IMR-90 (cell line): ENCODE measurements at regions not wholly inside any gene's neighbourhood (a gene's known extent, or its start where the extent isn't known, plus 50 kb on each side); places are given as distances from the start of the nearest gene placed in this dataset.

Experiments used
- ATAC-seq: fragments of 200-7000 bp; cut with Tn5 transposase; 2 replicates; pipeline ENCODE4 v1.9.1; 2020; ENCODE audit warnings: low read depth, mild to moderate bottlenecking, moderate library complexity
- BruUV-seq: library from RNA; stranded (reverse); fragments of 400-500 nt; replicated peaks from 2 replicates; lab custom pipeline; 2021; lab: Mats Ljungman, UMichigan
- CTCF ChIA-PET: fragments of 300-600 bp; formaldehyde crosslinking; extraction: SDS; loops from one replicate; lab custom pipeline; 2021; ENCODE audit warnings: antibody characterized with exemption; lab: Yijun Ruan, JAX
- POLR2A ChIA-PET: fragments of 300-600 bp; sonication (Branson Sonifier 250); formaldehyde crosslinking; loops from one replicate; lab custom pipeline; 2022; ENCODE audit warnings: antibody characterized with exemption; ENCODE audit not compliant: unreplicated experiment; lab: Charles Lee
- DNase-seq: peaks from one replicate; pipeline ENCODE4 v3.0.0; 2013
- H2AFZ ChIP-seq: replicated peaks from 2 replicates; pipeline ENCODE3; 2013; ENCODE audit warnings: low read length, mild to moderate bottlenecking; ENCODE audit not compliant: poor library complexity
- H2AK5ac ChIP-seq: 2 replicates; pipeline ENCODE4 v1.6.1; 2013; ENCODE audit warnings: low read depth, low read length, inconsistent platforms
- H2AK9ac ChIP-seq: replicated peaks from 2 replicates; pipeline ENCODE3; 2013; ENCODE audit warnings: mild to moderate bottlenecking, low read depth, low read length, moderate library complexity; ENCODE audit not compliant: poor library complexity
- H2BK120ac ChIP-seq: 2 replicates; pipeline ENCODE4 v1.6.1; 2013; ENCODE audit warnings: low read depth, low read length, inconsistent platforms
- H2BK15ac ChIP-seq: 3 replicates; pipeline ENCODE4 v1.6.1; 2013; ENCODE audit warnings: low read depth, low read length, inconsistent platforms
- H2BK20ac ChIP-seq: 2 replicates; pipeline ENCODE4 v1.6.1; 2013; ENCODE audit warnings: low read depth, mild to moderate bottlenecking, inconsistent platforms, low read length, moderate library complexity
- H2BK5ac ChIP-seq: 2 replicates; pipeline ENCODE4 v1.6.1; 2013; ENCODE audit warnings: mild to moderate bottlenecking, low read depth, low read length, inconsistent platforms; ENCODE audit not compliant: poor library complexity, severe bottlenecking
- H3K14ac ChIP-seq: replicated peaks from 2 replicates; pipeline ENCODE4 v1.6.1; 2013; ENCODE audit warnings: low read depth, low read length, inconsistent platforms
- H3K18ac ChIP-seq: 2 replicates; pipeline ENCODE4 v1.6.1; 2013; ENCODE audit warnings: low read depth, low read length, control low read depth
- H3K23ac ChIP-seq: 2 replicates; pipeline ENCODE4 v1.6.1; 2013; ENCODE audit warnings: low read depth, low read length, inconsistent platforms
- H3K27ac ChIP-seq: 2 replicates; pipeline ENCODE4 v1.5.1; 2013; ENCODE audit warnings: mild to moderate bottlenecking, control low read depth, low read length; ENCODE audit not compliant: insufficient read depth
- H3K27me3 ChIP-seq: 2 replicates; pipeline ENCODE4 v1.6.1; 2013; ENCODE audit warnings: low read length; ENCODE audit not compliant: control insufficient read depth, insufficient read depth
- H3K36me3 ChIP-seq: 2 replicates; pipeline ENCODE4 v1.6.1; 2013; ENCODE audit warnings: low read length, mixed read lengths; ENCODE audit not compliant: control insufficient read depth, insufficient read depth
- H3K4ac ChIP-seq: 2 replicates; pipeline ENCODE4 v1.6.1; 2013; ENCODE audit warnings: low read depth, low read length, inconsistent platforms
- H3K4me1 ChIP-seq: 2 replicates; pipeline ENCODE4 v1.6.1; 2013; ENCODE audit warnings: low read length, mixed read lengths; ENCODE audit not compliant: control insufficient read depth, insufficient read depth
- H3K4me2 ChIP-seq: 2 replicates; pipeline ENCODE4 v1.6.1; 2013; ENCODE audit warnings: low read depth, mild to moderate bottlenecking, control low read depth, low read length, moderate library complexity
- H3K4me3 ChIP-seq: 2 replicates; pipeline ENCODE4 v1.5.1; 2013; ENCODE audit warnings: low read depth, mild to moderate bottlenecking, control low read depth, low read length, moderate library complexity; ENCODE audit not compliant: insufficient read depth
- H3K56ac ChIP-seq: 2 replicates; pipeline ENCODE4 v1.6.1; 2013; ENCODE audit warnings: low read length, inconsistent platforms; ENCODE audit not compliant: insufficient read depth; ENCODE audit errors: extremely low read depth
- H3K79me1 ChIP-seq, 2 experiments: 2 replicates each; pipeline ENCODE4 v1.6.1; 2013; ENCODE audit warnings: low read length in 2 of 2, inconsistent platforms in 1 of 2, low read depth in 1 of 2
- H3K9ac ChIP-seq: 2 replicates; pipeline ENCODE4 v1.6.1; 2013; ENCODE audit warnings: low read depth, low read length, control low read depth
- H3K9me1 ChIP-seq: 2 replicates; pipeline ENCODE4 v1.6.1; 2013; ENCODE audit warnings: low read length, inconsistent platforms; ENCODE audit not compliant: insufficient read depth
- H3K9me3 ChIP-seq: 2 replicates; pipeline ENCODE4 v1.6.1; 2013; ENCODE audit warnings: low read length; ENCODE audit not compliant: control insufficient read depth, insufficient read depth
- H4K20me1 ChIP-seq: 2 replicates; pipeline ENCODE4 v1.6.1; 2013; ENCODE audit warnings: low read length, inconsistent platforms; ENCODE audit not compliant: insufficient read depth
- H4K5ac ChIP-seq: 2 replicates; pipeline ENCODE4 v1.6.1; 2013; ENCODE audit warnings: mild to moderate bottlenecking, low read depth, low read length, control low read depth
- H4K8ac ChIP-seq, 2 experiments: 2 replicates each; pipeline ENCODE4 v1.6.1; 2013; ENCODE audit warnings: low read depth in 2 of 2, low read length in 2 of 2, control low read depth in 1 of 2, inconsistent platforms in 1 of 2
- H4K91ac ChIP-seq: 2 replicates; pipeline ENCODE4 v1.6.1; 2013; ENCODE audit warnings: low read depth, low read length, inconsistent platforms; ENCODE audit not compliant: insufficient read depth
- BHLHE40 ChIP-seq: fragments of 150-350 bp; IDR thresholded peaks from 2 replicates; pipeline ENCODE4 v1.6.1; 2016; ENCODE audit warnings: mild to moderate bottlenecking, low read depth, low read length
- CEBPB ChIP-seq: IDR thresholded peaks from 2 replicates; pipeline ENCODE4 v1.6.1; 2012; ENCODE audit warnings: low read depth, low read length, improper control_type of control experiment
- CHD1 ChIP-seq: IDR thresholded peaks from 2 replicates; pipeline ENCODE4 v1.6.1; 2012; ENCODE audit warnings: low read depth, low read length, improper control_type of control experiment
- CTCF ChIP-seq: conservative IDR thresholded peaks from 2 replicates; pipeline ENCODE4 v1.5.1; 2012; ENCODE audit warnings: mild to moderate bottlenecking, low read depth, low read length, improper control_type of control experiment
- ELK1 ChIP-seq: fragments of 150-350 bp; IDR thresholded peaks from 2 replicates; pipeline ENCODE4 v1.6.1; 2016; ENCODE audit warnings: low read depth, mild to moderate bottlenecking, low read length, moderate library complexity, borderline replicate concordance
- FOS ChIP-seq: fragments of 150-350 bp; IDR thresholded peaks from 2 replicates; pipeline ENCODE4 v1.6.1; 2016; ENCODE audit warnings: low read depth, low read length
- MAFK ChIP-seq: IDR thresholded peaks from 2 replicates; pipeline ENCODE4 v1.6.1; 2012; ENCODE audit warnings: low read depth, low read length, improper control_type of control experiment
- MAZ ChIP-seq: IDR thresholded peaks from 2 replicates; pipeline ENCODE4 v1.6.1; 2012; ENCODE audit warnings: low read depth, mild to moderate bottlenecking, low read length, improper control_type of control experiment, moderate library complexity, borderline replicate concordance
- MXI1 ChIP-seq: IDR thresholded peaks from 2 replicates; pipeline ENCODE4 v1.6.1; 2012; ENCODE audit warnings: low read depth, mild to moderate bottlenecking, low read length, moderate library complexity, borderline replicate concordance
- NFE2L2 ChIP-seq: fragments of 150-350 bp; IDR thresholded peaks from 2 replicates; pipeline ENCODE4 v1.6.1; 2016; ENCODE audit warnings: low read depth, mild to moderate bottlenecking, low read length
- POLR2A ChIP-seq: IDR thresholded peaks from 2 replicates; pipeline ENCODE4 v1.6.1; 2012; ENCODE audit warnings: mild to moderate bottlenecking, low read depth, low read length
- RAD21 ChIP-seq: IDR thresholded peaks from 2 replicates; pipeline ENCODE4 v1.6.1; 2012; ENCODE audit warnings: low read length, improper control_type of control experiment
- RCOR1 ChIP-seq: IDR thresholded peaks from 2 replicates; pipeline ENCODE4 v1.6.1; 2012; ENCODE audit warnings: mild to moderate bottlenecking, low read length, improper control_type of control experiment; ENCODE audit not compliant: insufficient replicate concordance
- RFX5 ChIP-seq: IDR thresholded peaks from 2 replicates; pipeline ENCODE4 v1.8.0; 2012; ENCODE audit warnings: low read depth, mild to moderate bottlenecking, low read length, moderate library complexity
- SMC3 ChIP-seq: fragments of 150-350 bp; IDR thresholded peaks from 2 replicates; pipeline ENCODE4 v1.6.1; 2016; ENCODE audit warnings: low read depth, mild to moderate bottlenecking, antibody characterized with exemption, low read length, moderate library complexity
- WGBS, 2 experiments: methylation state at CpG; one replicate each; pipeline versions ENCODE4 v1.1.5 to v1.1.7; 2013; ENCODE audit warnings: missing lambda C conversion rate in 2 of 2; ENCODE audit not compliant: insufficient read length in 1 of 2; ENCODE audit errors: extremely low coverage in 2 of 2; 5-methylcytosine and 5-hydroxymethylcytosine counted together
- dilution Hi-C: fragments of 300-500 bp; cut with HindIII; formaldehyde crosslinking; loops from one replicate; pipeline ENCODE4 v1.14.3; 2018; ENCODE audit warnings: low sequenced_read_pairs; ENCODE audit not compliant: unreplicated experiment
- in situ Hi-C: fragments of 300-500 bp; cut with MboI; formaldehyde crosslinking; loops from 3 replicates; pipeline ENCODE4 v1.14.3; 2019; ENCODE audit warnings: low sequenced_read_pairs, inconsistent platforms, mixed read lengths
- intact Hi-C: fragments of 100-400 bp; cut with micrococcal nuclease; formaldehyde crosslinking; loops from 2 replicates; pipeline ENCODE4 v1.10.0; 2022

GRCh38 chr7:91719008-91719407 lies 161.5 kb downstream of the MTERF1 start:
- Histone ChIP-seq H3K4me3 (no peak overlapping the region), H3K18ac (no peak overlapping the region), H3K9me3 (no peaks in the 10 kb centered on the region), H3K56ac (no peak overlapping the region), H3K4me1 (no peaks in the 10 kb centered on the region), H2AK5ac (no peak overlapping the region), H4K5ac (no peak overlapping the region), H3K4me2 (no peak overlapping the region), H3K9ac (no peak overlapping the region), H3K9me1 (no peaks in the 10 kb centered on the region), H4K8ac (no peak overlapping the region), H3K27me3 (no peaks in the 10 kb centered on the region), H2BK5ac (no peak overlapping the region), H3K36me3 (no peaks in the 10 kb centered on the region), H3K79me1 (no peaks in the 10 kb centered on the region), H3K4ac (no peak overlapping the region), H2AK9ac (no peak overlapping the region), H2AFZ (no peak overlapping the region), H3K23ac (no peak overlapping the region), H4K20me1 (no peaks in the 10 kb centered on the region), H2BK20ac (no peak overlapping the region), H2BK15ac (no peak overlapping the region), H2BK120ac (no peak overlapping the region), H4K91ac (no peak overlapping the region), H3K27ac (no peak overlapping the region), H3K14ac (no peak overlapping the region)
- in situ Hi-C loops (no loop called here), dilution Hi-C loops (no loop called here), intact Hi-C loops (no loop called here)
- DNase-seq (no peak), ATAC-seq (no peak)
- ChIA-PET POLR2A (no interaction called here), CTCF (no interaction called here)
- BruUV-seq = no TSS peak
- WGBS, 2 experiments = no CpG with 5 or more reads among the region's 1 CpG
- no peak for TF ChIP-seq MXI1
- no peak for TF ChIP-seq ELK1
- no peak for TF ChIP-seq RAD21
- no peak for TF ChIP-seq SMC3
- no peak for TF ChIP-seq CTCF
- TF ChIP-seq BHLHE40 = no peak
- TF ChIP-seq FOS = no peak
- TF ChIP-seq NFE2L2 = no peak
- TF ChIP-seq CEBPB = no peak
- no peak for TF ChIP-seq POLR2A
- no peak for TF ChIP-seq MAZ
- TF ChIP-seq MAFK = no peak
- no peak for TF ChIP-seq CHD1
- no peak for TF ChIP-seq RFX5
- TF ChIP-seq RCOR1 = no peak
